ENCODE measurements at regions not wholly inside any gene's neighbourhood (a gene's known extent, or its start where the extent isn't known, plus 50 kb on each side); places are given as distances from the start of the nearest gene placed in this dataset.
"Not testable (repeated sequence)": the region's sequence is repeated elsewhere in the genome, so short reads cannot be mapped to it uniquely, and the experiment has no call there.

DNA sequence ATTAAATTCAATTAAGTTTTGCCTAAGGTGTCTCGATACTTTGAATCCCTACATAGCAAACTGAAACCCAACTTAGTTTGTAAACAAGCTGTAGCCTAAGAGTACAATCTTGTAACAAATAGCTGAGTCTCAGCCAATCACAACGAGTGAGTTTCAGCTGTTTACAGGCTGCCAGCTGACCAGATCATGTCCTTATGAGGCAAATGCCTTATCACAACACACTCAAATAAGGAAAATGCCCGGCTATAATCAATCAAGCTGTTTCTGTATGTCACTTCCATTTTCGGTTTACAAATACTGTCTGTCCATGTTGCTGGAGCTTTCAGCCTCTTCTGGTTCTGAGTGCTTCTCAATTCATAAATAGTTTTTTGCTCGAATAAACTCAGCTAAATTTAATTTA lies 943.8 kb downstream of the SLC16A7 start:
- no peak for DNase-seq

DNA sequence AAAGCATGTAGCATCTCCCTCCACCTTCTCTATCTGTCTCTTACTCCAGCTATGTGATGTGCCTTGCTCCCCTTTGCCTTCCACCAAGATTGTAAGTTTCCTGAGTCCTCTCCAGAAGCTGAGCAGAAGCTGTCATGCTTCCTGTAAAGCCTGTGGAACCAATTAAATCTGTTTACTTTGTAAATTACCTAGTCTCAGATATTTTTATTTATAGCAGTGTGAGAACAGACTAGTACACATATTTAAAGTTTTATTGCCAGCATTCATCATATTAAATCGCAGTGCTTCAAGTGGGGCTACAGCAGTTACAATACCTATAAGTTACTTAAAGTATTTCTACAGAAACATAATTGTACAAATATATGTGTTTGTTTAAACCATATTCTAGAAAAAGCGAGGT lies 973.1 kb downstream of the SLC16A7 start:
- no peak for DNase-seq

DNA sequence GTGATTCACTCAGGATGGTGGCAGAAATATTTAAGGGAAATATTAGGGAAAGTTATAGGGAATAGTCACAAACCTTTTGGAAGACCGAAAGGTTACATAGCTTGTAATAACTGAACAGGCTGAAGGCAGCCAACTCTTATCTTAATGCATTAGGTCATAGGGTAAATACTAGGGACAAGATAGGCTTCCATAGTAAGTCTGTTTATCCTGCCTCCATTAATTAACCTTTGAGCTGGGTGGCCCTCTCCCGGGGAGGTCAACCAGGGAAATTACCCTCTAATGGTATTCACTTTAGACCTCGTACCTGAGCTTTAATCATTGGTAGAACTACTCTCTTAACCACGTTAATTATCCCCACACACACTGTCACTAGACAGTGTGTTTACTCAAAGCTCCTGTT lies 981.8 kb downstream of the SLC16A7 start:
- DNase-seq = no peak

DNA sequence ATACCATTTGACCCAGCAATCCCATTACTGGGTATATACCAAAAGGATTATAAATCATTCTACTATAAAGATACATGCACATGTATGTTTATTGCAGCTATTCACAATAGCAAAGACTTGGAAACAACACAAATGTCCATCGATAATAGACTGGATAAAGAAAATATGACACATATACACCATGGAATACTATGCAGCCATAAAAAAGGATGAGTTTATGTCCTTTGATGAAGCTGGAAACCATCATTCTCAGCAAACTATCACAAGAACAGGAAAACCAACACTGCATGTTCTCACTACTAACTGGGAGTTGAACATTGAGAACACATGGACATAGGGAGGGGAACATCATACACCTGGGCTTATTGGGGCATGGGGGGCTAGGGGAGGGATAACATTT lies 991.8 kb downstream of the SLC16A7 start:
- not testable (repeated sequence) for DNase-seq

- DNase-seq = no peak
These were observed 998.3 kb downstream of the SLC16A7 start for GRCh38 chr12:60594035-60594711.

DNA sequence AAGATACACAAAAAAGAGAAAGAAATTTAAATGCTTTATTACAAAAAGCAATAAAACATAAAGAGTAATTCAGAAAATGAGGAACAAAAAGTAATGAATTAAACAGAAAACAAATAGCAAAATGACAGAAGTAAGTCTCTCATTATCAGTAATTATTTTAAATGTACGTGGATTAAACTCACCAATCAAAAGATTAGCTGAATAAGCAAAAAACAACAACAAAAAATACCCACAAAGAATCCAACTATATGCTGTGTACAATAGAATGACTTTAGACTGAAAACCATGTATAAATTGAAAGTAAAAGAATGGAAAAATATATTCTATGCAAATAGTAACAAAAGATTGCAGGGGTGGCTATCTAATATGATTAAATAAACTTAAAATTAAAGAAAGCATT lies 1006.8 kb downstream of the SLC16A7 start:
- DNase-seq = no peak

DNA sequence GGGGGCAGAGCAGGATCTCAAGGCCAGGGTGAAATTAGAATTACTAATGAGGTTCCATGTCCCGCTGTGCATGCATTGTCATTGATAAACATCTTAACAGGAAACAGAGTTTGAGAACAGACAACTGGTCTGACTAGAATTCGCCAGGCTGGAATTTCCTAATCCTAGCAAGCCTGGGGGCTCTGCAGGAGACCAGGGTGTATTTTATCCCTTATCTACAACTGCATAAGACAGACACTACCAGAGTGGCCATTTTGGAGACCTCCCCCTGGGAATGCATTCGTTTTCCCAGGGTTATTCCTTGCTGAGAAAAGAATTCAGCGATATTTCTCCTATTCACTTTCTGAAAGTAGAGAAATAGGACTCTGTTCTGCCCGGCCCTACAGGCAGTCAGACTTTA lies 1007.6 kb downstream of the SLC16A7 start:
- not testable (repeated sequence) for DNase-seq

DNA sequence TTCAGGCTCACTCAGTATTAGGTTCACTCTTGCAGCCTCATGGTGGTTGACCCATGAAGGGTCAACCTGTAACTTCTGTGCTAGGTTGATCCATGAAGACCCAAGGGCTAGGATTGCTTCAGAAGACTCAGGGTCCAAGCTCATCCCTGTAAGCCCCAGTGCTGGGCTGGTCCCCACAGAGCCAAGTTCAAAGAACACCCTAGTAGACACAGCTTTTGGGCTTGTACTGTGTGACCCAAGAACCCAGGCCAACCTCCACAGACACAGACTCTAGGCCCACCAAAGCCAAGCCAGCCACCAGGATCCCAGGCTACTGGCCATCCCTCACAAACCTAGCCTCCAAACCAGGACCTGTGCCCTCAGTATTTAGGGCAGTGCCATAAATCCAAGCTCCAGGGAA lies 1020.6 kb downstream of the SLC16A7 start:
- DNase-seq = no peak

- DNase-seq = no peak
These were observed 1035.0 kb downstream of the SLC16A7 start for GRCh38 chr12:60630796-60631195.

GRCh38 chr12:60644076-60644475 lies 1048.2 kb downstream of the SLC16A7 start:
- no peak for DNase-seq

DNA sequence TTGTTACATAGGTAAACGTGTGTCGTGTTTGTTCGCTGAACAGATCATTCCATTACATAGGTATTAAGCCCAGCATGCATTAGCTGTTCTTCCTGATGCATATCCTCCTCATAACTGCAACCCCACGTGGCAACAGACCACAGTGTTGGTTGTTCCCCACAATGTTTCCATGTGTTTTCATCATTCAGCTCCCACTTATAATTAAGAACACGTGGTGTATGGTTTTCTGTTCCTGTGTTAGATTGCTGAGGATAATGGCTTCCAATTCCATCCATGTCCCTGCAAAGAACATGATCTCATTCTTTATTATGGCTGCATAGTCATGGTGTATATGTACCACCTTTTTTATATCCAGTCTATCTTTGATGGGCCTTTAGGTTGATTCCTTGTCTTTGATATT lies 1071.1 kb downstream of the SLC16A7 start:
- no peak for DNase-seq

DNA sequence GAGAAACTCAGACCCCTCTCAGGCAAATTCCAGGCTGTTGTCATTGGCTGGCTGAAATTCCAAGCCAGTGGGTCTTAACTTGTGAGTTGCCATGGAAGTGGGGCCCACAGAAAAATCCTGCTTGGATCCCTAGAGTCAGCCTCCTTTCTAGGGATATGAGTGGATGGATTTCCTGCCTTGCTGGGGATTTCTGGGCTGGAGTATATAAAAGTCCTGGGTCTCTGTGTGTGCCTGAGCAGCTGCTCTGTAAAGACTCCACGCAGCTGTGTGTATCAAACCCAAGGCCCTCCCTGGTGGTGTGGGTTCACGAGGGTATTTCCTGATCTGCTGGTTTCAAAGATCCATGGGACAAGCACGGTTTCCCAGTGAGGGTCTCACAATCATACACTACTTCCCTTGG lies 1077.1 kb downstream of the SLC16A7 start:
- DNase-seq = no peak

- DNase-seq = no peak
These were observed 1089.3 kb downstream of the SLC16A7 start for GRCh38 chr12:60684988-60685655.

- no peak for DNase-seq
These were observed 1093.3 kb downstream of the SLC16A7 start for GRCh38 chr12:60689137-60689536.

DNA sequence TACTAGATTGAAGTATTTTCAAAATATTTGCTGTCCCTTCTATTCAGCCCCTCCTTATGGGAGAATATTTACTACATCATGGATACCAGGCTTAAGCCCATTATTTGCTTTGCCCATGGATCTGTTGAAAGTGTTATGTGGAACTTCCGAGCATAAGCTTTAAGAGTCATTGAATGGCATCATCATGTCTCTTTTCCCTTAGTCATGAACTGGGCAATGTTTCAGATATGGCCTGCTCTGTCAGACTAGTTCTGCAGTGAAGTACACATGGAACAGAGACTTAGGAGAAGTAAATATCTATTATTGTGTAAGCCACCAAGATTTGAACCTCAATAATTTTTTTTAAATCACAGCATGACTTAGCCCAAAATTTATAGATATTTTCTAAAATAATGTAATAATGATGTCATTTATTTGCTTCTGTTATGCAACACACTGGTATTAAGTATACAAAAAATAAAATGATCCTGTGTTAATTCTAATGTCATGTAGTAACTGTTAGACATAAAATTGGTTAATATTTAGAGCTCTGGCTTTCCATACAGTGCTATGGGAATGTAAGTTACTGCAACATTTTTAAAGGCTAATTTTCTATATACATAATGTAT lies 1097.3 kb downstream of the SLC16A7 start:
- DNase-seq = no peak

GRCh38 chr12:60704171-60704914 lies 1108.5 kb downstream of the SLC16A7 start:
- no peak for DNase-seq

- no peak for DNase-seq
These were observed 1114.4 kb downstream of the SLC16A7 start for GRCh38 chr12:60710246-60710645.

DNA sequence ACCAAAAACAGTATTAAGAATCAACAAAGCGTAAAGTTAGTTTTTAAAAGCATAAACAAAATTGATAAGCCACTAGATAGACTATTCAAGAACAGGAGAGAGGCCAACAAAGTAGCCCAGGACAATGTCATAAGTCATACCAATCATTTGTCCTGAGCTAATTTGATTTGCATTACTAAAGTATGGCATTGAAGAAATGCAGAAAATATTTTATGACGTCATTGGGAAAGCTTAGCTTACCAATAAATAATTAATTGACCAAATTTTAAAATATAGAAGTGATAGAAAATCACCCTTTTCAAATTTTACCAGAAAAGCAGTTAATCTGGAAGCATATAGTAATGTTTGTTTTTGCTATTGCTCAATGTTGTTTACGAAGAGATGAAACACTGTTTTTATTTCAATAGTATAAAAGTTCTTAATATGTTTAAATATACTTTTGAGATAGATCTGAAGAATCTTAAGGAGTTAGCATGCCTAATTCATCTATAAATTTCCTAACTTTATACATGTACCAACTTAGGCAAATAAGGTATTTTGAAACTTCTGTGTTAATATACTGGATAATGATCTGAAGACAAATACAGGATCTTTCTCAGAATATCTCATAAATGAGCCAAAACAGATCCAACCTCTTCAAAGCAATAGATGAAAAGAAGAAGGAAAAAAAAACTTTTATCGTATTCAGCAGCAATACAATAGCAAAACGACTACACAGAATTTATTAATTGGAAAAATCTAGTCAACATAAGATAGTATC lies 1118.5 kb downstream of the SLC16A7 start:
- DNase-seq = no peak

DNA sequence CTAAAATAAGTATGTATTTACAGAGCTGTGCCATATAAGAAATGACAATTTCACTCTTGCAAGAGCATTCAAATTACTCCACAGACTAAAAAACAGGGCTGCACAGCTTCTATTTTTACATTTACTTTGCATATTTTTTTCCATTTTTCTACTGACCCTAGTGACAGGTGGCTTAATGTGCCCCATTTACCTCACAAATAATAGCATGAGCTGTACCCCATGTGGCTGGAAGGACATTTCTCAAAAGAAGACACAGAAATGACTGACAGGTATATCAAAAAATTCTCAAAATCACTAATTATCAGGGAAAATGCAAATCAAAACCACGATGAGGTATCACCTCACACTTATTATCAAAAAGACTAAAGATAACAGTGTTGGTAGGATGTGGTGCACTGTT lies 1128.6 kb downstream of the SLC16A7 start:
- no peak for DNase-seq

GRCh38 chr12:60724984-60725383 lies 1129.2 kb downstream of the SLC16A7 start:
- no peak for DNase-seq

DNA sequence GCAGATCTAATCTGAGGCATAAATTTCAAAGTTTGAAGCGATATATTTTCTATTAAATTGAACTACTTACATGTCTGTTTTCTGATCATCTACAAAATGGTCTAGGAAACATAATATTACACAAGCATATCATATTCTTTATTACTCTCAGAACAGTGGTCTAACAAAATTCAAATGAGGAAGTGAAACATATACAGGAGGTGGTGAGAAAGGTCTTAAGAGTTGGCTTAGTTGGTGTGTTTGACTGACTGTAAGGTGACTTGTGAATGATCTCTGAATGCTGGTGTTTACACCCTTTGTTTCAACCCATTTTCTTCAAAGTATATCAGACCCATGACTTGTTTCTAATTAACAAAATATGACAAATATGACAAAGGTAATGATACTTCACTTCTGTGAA lies 1156.8 kb downstream of the SLC16A7 start:
- no peak for DNase-seq

- DNase-seq = no peak
These were observed 1162.4 kb downstream of the SLC16A7 start for GRCh38 chr12:60758224-60758623.

- DNase-seq = no peak
These were observed 1165.1 kb downstream of the SLC16A7 start for GRCh38 chr12:60760965-60761364.
